ENCODE measurements at regions not wholly inside any gene's neighbourhood (a gene's known extent, or its start where the extent isn't known, plus 50 kb on each side); places are given as distances from the start of the nearest gene placed in this dataset.
"Not testable (repeated sequence)": the region's sequence is repeated elsewhere in the genome, so short reads cannot be mapped to it uniquely, and the experiment has no call there.

DNA sequence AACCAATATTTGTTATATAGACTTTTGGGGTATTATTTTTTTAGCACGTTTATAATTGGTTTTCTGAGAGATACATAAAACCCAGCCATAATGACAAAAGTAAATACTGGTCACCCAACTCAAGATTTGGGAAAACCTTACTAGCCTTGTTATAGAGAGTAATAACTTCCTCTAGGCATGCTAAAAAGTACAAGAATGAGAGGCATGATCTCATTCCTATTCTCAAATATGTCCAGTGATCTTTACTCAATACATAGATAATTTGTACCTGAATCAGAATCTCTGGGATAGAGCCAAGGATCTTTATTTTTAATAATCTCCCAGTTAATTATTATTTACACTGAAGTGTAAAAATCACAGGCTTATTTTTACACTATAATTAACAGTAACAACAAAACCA lies 395.5 kb downstream of the TGIF2LY start:
- not testable (repeated sequence) for H3K27ac ChIP-seq (ENCODE audit: low read depth in 1 of 3, low read length in 2 of 3); H3K4me1 ChIP-seq (ENCODE audit: control insufficient read depth in 3 of 3, insufficient read depth in 2 of 3, low read depth in 1 of 3, low read length in 2 of 3); DNase-seq; H3K27me3 ChIP-seq (ENCODE audit: control insufficient read depth in 3 of 3, insufficient read depth in 3 of 3, low read length in 3 of 3); H3K4me3 ChIP-seq (ENCODE audit: low read depth in 1 of 3, low read length in 3 of 3); H3K9me3 ChIP-seq (ENCODE audit: control insufficient read depth in 2 of 2, insufficient read depth in 1 of 2, low read depth in 1 of 2, low read length in 1 of 2); H3K36me3 ChIP-seq (ENCODE audit: control insufficient read depth in 3 of 3, insufficient read depth in 2 of 3, low read depth in 1 of 3, low read length in 3 of 3)
- WGBS, 3 donors, result 61 to 71% methylated on average over 1 of the region's 1 CpG; no CpG with 5 or more reads in 1 of the 3 donors
- FAIRE-seq, result peak; percentile 81

DNA sequence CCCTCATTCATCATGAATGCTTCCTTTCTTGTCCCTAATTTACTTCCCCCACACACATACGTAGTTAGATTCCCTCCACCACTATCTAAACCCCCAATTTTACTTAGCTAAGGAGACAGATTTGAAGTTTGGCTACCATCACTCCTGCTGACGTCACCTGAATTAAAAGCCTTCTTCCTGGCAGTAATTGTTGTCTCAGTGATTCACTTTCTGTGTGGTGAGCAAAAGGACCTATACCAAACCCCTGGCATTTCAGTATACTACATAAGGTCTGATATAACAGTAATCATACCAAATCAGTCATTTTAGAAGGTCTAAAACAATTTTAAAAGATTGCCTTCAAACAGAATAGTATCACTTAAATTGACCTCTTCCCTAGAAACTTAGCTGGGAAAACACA lies 396.1 kb downstream of the TGIF2LY start:
- FAIRE-seq; H3K36me3 ChIP-seq (ENCODE audit: control insufficient read depth in 3 of 3, insufficient read depth in 2 of 3, low read depth in 1 of 3, low read length in 3 of 3); DNase-seq; H3K4me1 ChIP-seq (ENCODE audit: control insufficient read depth in 3 of 3, insufficient read depth in 2 of 3, low read depth in 1 of 3, low read length in 2 of 3); H3K27ac ChIP-seq (ENCODE audit: low read depth in 1 of 3, low read length in 2 of 3); H3K27me3 ChIP-seq (ENCODE audit: control insufficient read depth in 3 of 3, insufficient read depth in 3 of 3, low read length in 3 of 3); H3K9me3 ChIP-seq (ENCODE audit: control insufficient read depth in 2 of 2, insufficient read depth in 1 of 2, low read depth in 1 of 2, low read length in 1 of 2); H3K4me3 ChIP-seq (ENCODE audit: low read depth in 1 of 3, low read length in 3 of 3): not testable (repeated sequence)
- WGBS, 3 donors, result no CpG with 5 or more reads among the region's 2 CpGs

DNA sequence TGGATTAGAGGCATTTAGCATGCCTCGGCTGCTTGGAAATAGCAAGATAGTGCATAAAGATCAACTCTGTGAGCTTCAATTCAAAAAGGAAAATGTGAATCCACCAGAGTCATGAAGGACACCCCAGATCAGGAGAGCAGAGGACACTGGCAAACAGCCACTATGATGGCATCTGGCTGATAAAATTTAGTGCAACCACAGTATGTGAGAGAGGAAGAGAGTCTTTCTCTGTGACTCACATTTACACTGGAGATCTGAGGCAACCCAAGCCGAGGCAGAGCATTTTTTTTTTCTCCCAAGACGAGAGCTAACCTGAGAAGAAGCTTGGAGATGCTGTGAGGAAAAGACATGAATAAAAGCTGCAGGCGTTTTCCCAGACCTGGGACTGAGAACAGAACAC lies 401.9 kb downstream of the TGIF2LY start:
- 76 to 79% methylated on average over 3 to 4 of the region's 4 CpGs; no CpG with 5 or more reads in 1 of the 3 donors for WGBS, 3 donors
- not testable (repeated sequence) for FAIRE-seq

DNA sequence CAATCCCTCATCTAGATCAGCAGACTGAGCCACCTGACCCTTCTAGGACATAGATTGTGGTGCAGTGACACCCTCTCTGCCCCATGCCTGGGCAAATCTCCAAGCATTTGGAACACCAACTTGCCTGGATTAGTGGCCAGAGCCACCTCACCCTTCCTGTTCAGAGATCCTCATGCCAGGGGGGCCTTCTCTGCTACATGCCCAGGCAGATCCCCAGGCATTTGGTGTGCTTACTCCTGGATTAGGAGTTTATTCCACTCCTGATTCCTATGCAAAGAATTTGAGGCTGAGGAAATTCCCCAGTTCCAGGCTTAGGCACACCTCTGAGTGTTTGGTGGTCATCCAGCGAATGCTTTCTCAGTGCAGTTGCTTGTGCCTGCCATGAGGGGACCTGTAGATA lies 402.9 kb downstream of the TGIF2LY start:
- not testable (repeated sequence) for FAIRE-seq; H3K27ac ChIP-seq (ENCODE audit: low read depth in 1 of 3, low read length in 2 of 3); H3K4me1 ChIP-seq (ENCODE audit: control insufficient read depth in 3 of 3, insufficient read depth in 2 of 3, low read depth in 1 of 3, low read length in 2 of 3); DNase-seq; H3K9me3 ChIP-seq (ENCODE audit: control insufficient read depth in 2 of 2, insufficient read depth in 1 of 2, low read depth in 1 of 2, low read length in 1 of 2); H3K27me3 ChIP-seq (ENCODE audit: control insufficient read depth in 3 of 3, insufficient read depth in 3 of 3, low read length in 3 of 3); H3K36me3 ChIP-seq (ENCODE audit: control insufficient read depth in 3 of 3, insufficient read depth in 2 of 3, low read depth in 1 of 3, low read length in 3 of 3); H3K4me3 ChIP-seq (ENCODE audit: low read depth in 1 of 3, low read length in 3 of 3)
- 77 to 82% methylated on average over 1 of the region's 1 CpG; no CpG with 5 or more reads in 1 of the 3 donors for WGBS, 3 donors

More for the DNA sequence above, 401.9 kb downstream of the TGIF2LY start:
- not testable (repeated sequence) for H3K4me3 ChIP-seq (ENCODE audit: low read depth in 1 of 3, low read length in 3 of 3); DNase-seq; H3K27me3 ChIP-seq (ENCODE audit: control insufficient read depth in 3 of 3, insufficient read depth in 3 of 3, low read length in 3 of 3); H3K27ac ChIP-seq (ENCODE audit: low read depth in 1 of 3, low read length in 2 of 3); H3K9me3 ChIP-seq (ENCODE audit: control insufficient read depth in 2 of 2, insufficient read depth in 1 of 2, low read depth in 1 of 2, low read length in 1 of 2); H3K4me1 ChIP-seq (ENCODE audit: control insufficient read depth in 3 of 3, insufficient read depth in 2 of 3, low read depth in 1 of 3, low read length in 2 of 3); H3K36me3 ChIP-seq (ENCODE audit: control insufficient read depth in 3 of 3, insufficient read depth in 2 of 3, low read depth in 1 of 3, low read length in 3 of 3)
